DOHH2 (cell line): ENCODE measurements at regions not wholly inside any gene's neighbourhood (a gene's known extent, or its start where the extent isn't known, plus 50 kb on each side); places are given as distances from the start of the nearest gene placed in this dataset.

Experiments
- H3F3A ChIP-seq: fragments of 200-600 bp; sonication (generic), shearing (Covaris generic); 2 replicates; pipeline ENCODE4 v1.6.0; 2016; ENCODE audit warnings: antibody characterized with exemption, mild to moderate bottlenecking; ENCODE audit not compliant: control insufficient read depth, insufficient read depth
- H3K27ac ChIP-seq: fragments of 200-600 bp; sonication (generic); 2 replicates; pipeline ENCODE4 v1.5.1; 2014; ENCODE audit warnings: low read depth, mild to moderate bottlenecking, low read length, moderate library complexity
- H3K27me3 ChIP-seq: fragments of 200-600 bp; sonication (generic); 2 replicates; pipeline ENCODE4 v1.6.1; 2014; ENCODE audit warnings: mild to moderate bottlenecking, low read length, mixed read lengths; ENCODE audit not compliant: control insufficient read depth
- H3K36me3 ChIP-seq: fragments of 200-600 bp; sonication (generic); 2 replicates; pipeline ENCODE4 v1.6.1; 2014; ENCODE audit warnings: mild to moderate bottlenecking, low read length, moderate library complexity, mixed read lengths; ENCODE audit not compliant: control insufficient read depth
- H3K4me1 ChIP-seq: fragments of 200-600 bp; sonication (generic); 2 replicates; pipeline ENCODE4 v1.6.1; 2014; ENCODE audit warnings: mild to moderate bottlenecking, low read length, mixed read lengths; ENCODE audit not compliant: control insufficient read depth
- H3K4me2 ChIP-seq: fragments of 200-600 bp; sonication (generic); 2 replicates; pipeline ENCODE4 v1.6.0; 2014; ENCODE audit warnings: mild to moderate bottlenecking, low read length, moderate library complexity
- H3K4me3 ChIP-seq: fragments of 200-600 bp; sonication (generic); 2 replicates; pipeline ENCODE4 v1.5.1; 2014; ENCODE audit warnings: mild to moderate bottlenecking, low read length, mixed read lengths
- H3K79me2 ChIP-seq: fragments of 200-600 bp; sonication (generic); 2 replicates; pipeline ENCODE4 v1.6.1; 2014; ENCODE audit warnings: mild to moderate bottlenecking, low read length, mixed read lengths; ENCODE audit not compliant: control insufficient read depth
- H3K9me2 ChIP-seq: fragments of 200-600 bp; sonication (generic); replicated peaks from 2 replicates; pipeline ENCODE4 v1.6.1; 2014; ENCODE audit warnings: mild to moderate bottlenecking, low read length, mixed read lengths; ENCODE audit not compliant: control insufficient read depth
- H3K9me3 ChIP-seq: fragments of 200-600 bp; sonication (generic); 2 replicates; pipeline ENCODE4 v1.6.1; 2014; ENCODE audit warnings: antibody characterized with exemption, low read length, mixed read lengths; ENCODE audit not compliant: control insufficient read depth, insufficient read depth
- H4K20me1 ChIP-seq: fragments of 200-600 bp; sonication (generic); 2 replicates; pipeline ENCODE4 v1.6.0; 2014; ENCODE audit warnings: low read depth, mild to moderate bottlenecking, antibody characterized with exemption, low read length, moderate library complexity; ENCODE audit not compliant: control insufficient read depth, insufficient read depth
- CTCF ChIP-seq: fragments of 200-600 bp; sonication (generic); IDR thresholded peaks from one replicate; pipeline ENCODE4 v1.5.1; 2014; ENCODE audit warnings: antibody characterized with exemption, mild to moderate bottlenecking, low read depth, low read length; ENCODE audit not compliant: poor library complexity, severe bottlenecking
- EZH2phosphoT487 ChIP-seq: fragments of 200-600 bp; sonication (generic); IDR thresholded peaks from 2 replicates; pipeline ENCODE4 v1.6.1; 2017; ENCODE audit warnings: borderline replicate concordance, mild to moderate bottlenecking, antibody characterized with exemption, low read length, moderate library complexity, mixed read lengths

DNA sequence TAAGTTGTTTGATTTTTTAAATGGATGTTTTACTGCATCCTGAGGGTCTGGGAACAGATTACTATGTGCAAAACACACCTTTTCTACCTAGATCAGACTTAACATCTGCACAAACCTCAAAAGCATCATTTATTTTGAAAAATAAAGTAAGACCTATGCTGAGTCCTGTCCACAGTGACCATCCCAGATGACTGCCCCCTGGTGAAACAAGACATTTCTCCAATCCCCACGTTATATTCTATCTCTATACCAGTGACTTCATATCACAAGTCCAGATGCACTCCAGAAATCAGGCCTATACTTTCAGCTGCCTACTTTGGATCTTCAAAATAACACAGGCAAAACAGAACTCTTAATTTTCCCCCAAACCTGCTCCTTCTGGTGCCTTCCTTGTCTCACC is 143.2 kb downstream of the P2RY1 start:
- Histone ChIP-seq H3K4me2 (no peak overlapping the region), H3K27me3 (no peaks in the 10 kb centered on the region), H3K36me3 (no peaks in the 10 kb centered on the region), H3K9me2 (no peaks in the 10 kb centered on the region), H3F3A (no peaks in the 10 kb centered on the region), H3K27ac (no peak overlapping the region), H3K9me3 (no peaks in the 10 kb centered on the region), H3K4me3 (no peak overlapping the region), H3K4me1 (no peaks in the 10 kb centered on the region), H4K20me1 (no peaks in the 10 kb centered on the region), H3K79me2 (no peaks in the 10 kb centered on the region)
- TF ChIP-seq EZH2phosphoT487 (no peak), CTCF (no peak)

GRCh38 chr3:152997526-152997925 is 162.6 kb downstream of the P2RY1 start:
- H3K79me2 ChIP-seq = no peaks in the 10 kb centered on the region
- no peak overlapping the region for H3K4me3 ChIP-seq
- H3K4me1 ChIP-seq = no peaks in the 10 kb centered on the region
- no peak for TF ChIP-seq EZH2phosphoT487
- H3K9me2 ChIP-seq = no peaks in the 10 kb centered on the region
- no peak overlapping the region for H3K4me2 ChIP-seq
- no peaks in the 10 kb centered on the region for H3F3A ChIP-seq
- H3K27ac ChIP-seq = no peak overlapping the region
- H3K27me3 ChIP-seq = no peaks in the 10 kb centered on the region
- no peaks in the 10 kb centered on the region for H4K20me1 ChIP-seq
- H3K36me3 ChIP-seq = no peaks in the 10 kb centered on the region
- no peaks in the 10 kb centered on the region for H3K9me3 ChIP-seq

DNA sequence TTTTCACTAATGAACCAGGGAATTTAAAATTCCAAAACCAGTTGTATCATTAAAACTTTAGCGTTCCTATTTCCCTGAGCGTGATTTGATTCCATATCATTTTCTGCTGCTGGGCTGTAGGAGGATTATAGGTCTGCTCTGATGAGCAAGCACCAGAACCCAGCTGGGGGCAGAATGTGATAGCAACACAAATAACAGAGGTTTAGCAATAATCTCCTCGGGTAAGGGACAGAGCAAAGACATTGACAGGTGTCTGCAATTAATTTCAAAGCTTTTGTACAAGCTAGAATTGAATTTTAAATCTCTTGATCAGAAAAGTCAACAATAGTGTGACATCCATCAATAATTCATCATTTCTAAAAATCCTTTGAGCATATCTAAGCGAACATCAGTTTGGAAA is 163.4 kb upstream of the RAP2B start:
- Histone ChIP-seq H3K9me3 (no peaks in the 10 kb centered on the region), H3F3A (no peaks in the 10 kb centered on the region), H3K27me3 (no peaks in the 10 kb centered on the region), H3K4me1 (no peaks in the 10 kb centered on the region), H3K9me2 (no peaks in the 10 kb centered on the region), H3K27ac (no peak overlapping the region), H4K20me1 (no peaks in the 10 kb centered on the region), H3K4me2 (no peak overlapping the region), H3K36me3 (no peaks in the 10 kb centered on the region), H3K4me3 (no peak overlapping the region), H3K79me2 (no peaks in the 10 kb centered on the region)
- no peak for TF ChIP-seq EZH2phosphoT487
- no peak for TF ChIP-seq CTCF

- H3K79me2 ChIP-seq = no peaks in the 10 kb centered on the region
- TF ChIP-seq EZH2phosphoT487 = no peak
- TF ChIP-seq CTCF = no peak
- H4K20me1 ChIP-seq = no peaks in the 10 kb centered on the region
- no peaks in the 10 kb centered on the region for H3K9me2 ChIP-seq
- H3K27me3 ChIP-seq = no peaks in the 10 kb centered on the region
- H3K9me3 ChIP-seq = no peaks in the 10 kb centered on the region
- H3F3A ChIP-seq = no peaks in the 10 kb centered on the region
- H3K4me1 ChIP-seq = no peaks in the 10 kb centered on the region
- no peak overlapping the region for H3K4me3 ChIP-seq
- no peaks in the 10 kb centered on the region for H3K36me3 ChIP-seq
- H3K4me2 ChIP-seq = no peak overlapping the region
- no peak overlapping the region for H3K27ac ChIP-seq
These were observed 161.7 kb upstream of the RAP2B start for GRCh38 chr3:153000325-153000724.
